Colonic mucosa (tissue), 4 donors: ENCODE measurements at regions not wholly inside any gene's neighbourhood (a gene's known extent, or its start where the extent isn't known, plus 50 kb on each side); places are given as distances from the start of the nearest gene placed in this dataset.

ENCODE experiments used
- DNase-seq: peaks from one replicate; pipeline ENCODE4 v3.0.0-alpha.2; 2020
- H3K27ac ChIP-seq: fragments of 200-600 bp; one replicate; pipeline ENCODE4 v1.8.0; 2021
- H3K27me3 ChIP-seq: fragments of 200-600 bp; one replicate; pipeline ENCODE4 v1.8.0; 2021
- H3K36me3 ChIP-seq: fragments of 200-600 bp; one replicate; pipeline ENCODE4 v1.8.0; 2021
- H3K4me1 ChIP-seq: fragments of 200-600 bp; one replicate; pipeline ENCODE4 v1.8.0; 2021; ENCODE audit warnings: mild to moderate bottlenecking
- H3K4me3 ChIP-seq: fragments of 200-600 bp; one replicate; pipeline ENCODE4 v1.8.0; 2021
- H3K9ac ChIP-seq, 2 donors: one replicate each; pipeline ENCODE4 v1.7.0; 2013; ENCODE audit warnings: control low read depth in 2 of 2, low read depth in 2 of 2, low read length in 2 of 2
- H3K9me3 ChIP-seq: fragments of 200-600 bp; one replicate; pipeline ENCODE4 v1.8.0; 2021
- CTCF ChIP-seq: fragments of 200-600 bp; IDR thresholded peaks from one replicate; pipeline ENCODE4 v1.8.0; 2022; ENCODE audit warnings: antibody characterized with exemption, mild to moderate bottlenecking
- intact Hi-C: fragments of 100-400 bp; cut with DNase I; formaldehyde crosslinking; loops from one replicate; pipeline ENCODE4 v1.14.1; 2022
- donor health status: healthy.
- donor health status: DM: no; HTN: no; CAD: no.
- donor health status: DM: no; HTN: no; CAD: no.

GRCh38 chr4:175143116-175143515 lies 225.0 kb downstream of the ADAM29 start:
- no peak overlapping the region for H3K4me3 ChIP-seq
- TF ChIP-seq CTCF: no peak
- intact Hi-C loops: no loop called here

GRCh38 chr4:175146799-175147198 lies 228.6 kb downstream of the ADAM29 start:
- TF ChIP-seq CTCF: no peak
- H3K9ac ChIP-seq: no peak overlapping the region
- H3K27me3 ChIP-seq: no peaks in the 10 kb centered on the region
- intact Hi-C loops: no loop called here
- no peaks in the 10 kb centered on the region for H3K9me3 ChIP-seq
- no peaks in the 10 kb centered on the region for H3K36me3 ChIP-seq
- no peak overlapping the region for H3K4me3 ChIP-seq
- DNase-seq: no peak
- H3K27ac ChIP-seq: no peak overlapping the region
- no peaks in the 10 kb centered on the region for H3K4me1 ChIP-seq

More at GRCh38 chr4:175143116-175143515, 225.0 kb downstream of the ADAM29 start:
- Histone ChIP-seq H3K9me3 (no peaks in the 10 kb centered on the region), H3K27ac (no peak overlapping the region), H3K9ac (no peak overlapping the region), H3K36me3 (no peaks in the 10 kb centered on the region), H3K4me1 (no peaks in the 10 kb centered on the region), H3K27me3 (no peaks in the 10 kb centered on the region)
- DNase-seq: no peak

- no peak overlapping the region for H3K27ac ChIP-seq
Observed at GRCh38 chr4:175147233-175147632, 229.1 kb downstream of the ADAM29 start.

GRCh38 chr4:175166020-175166419 lies 247.9 kb downstream of the ADAM29 start:
- TF ChIP-seq CTCF: no peak
- no peak for DNase-seq
- H3K36me3 ChIP-seq: no peaks in the 10 kb centered on the region
- no peak overlapping the region for H3K4me3 ChIP-seq
- intact Hi-C loops: no loop called here
- no peaks in the 10 kb centered on the region for H3K27me3 ChIP-seq
- H3K9me3 ChIP-seq: no peaks in the 10 kb centered on the region
- no peak overlapping the region for H3K9ac ChIP-seq
- no peaks in the 10 kb centered on the region for H3K4me1 ChIP-seq
- H3K27ac ChIP-seq: no peak overlapping the region

More at GRCh38 chr4:175147233-175147632, 229.1 kb downstream of the ADAM29 start:
- no peak overlapping the region for H3K9ac ChIP-seq
- H3K4me1 ChIP-seq: no peaks in the 10 kb centered on the region
- no peaks in the 10 kb centered on the region for H3K27me3 ChIP-seq
- no peak for TF ChIP-seq CTCF
- intact Hi-C loops: no loop called here
- no peak for DNase-seq
- H3K9me3 ChIP-seq: no peaks in the 10 kb centered on the region
- H3K36me3 ChIP-seq: no peaks in the 10 kb centered on the region
- H3K4me3 ChIP-seq: no peak overlapping the region

- H3K9me3 ChIP-seq: no peaks in the 10 kb centered on the region
- no peak for TF ChIP-seq CTCF
- DNase-seq: no peak
- H3K9ac ChIP-seq: no peak overlapping the region
- H3K27ac ChIP-seq: no peak overlapping the region
- intact Hi-C loops: no loop called here
- no peaks in the 10 kb centered on the region for H3K36me3 ChIP-seq
- no peak overlapping the region for H3K4me3 ChIP-seq
- H3K27me3 ChIP-seq: no peaks in the 10 kb centered on the region
- no peaks in the 10 kb centered on the region for H3K4me1 ChIP-seq
Observed at GRCh38 chr4:175176710-175177109, 258.6 kb downstream of the ADAM29 start.

GRCh38 chr4:175190654-175191053 lies 272.5 kb downstream of the ADAM29 start:
- no peaks in the 10 kb centered on the region for H3K9me3 ChIP-seq
- H3K4me3 ChIP-seq: no peak overlapping the region
- no peak for TF ChIP-seq CTCF
- no peaks in the 10 kb centered on the region for H3K27me3 ChIP-seq
- no peak overlapping the region for H3K27ac ChIP-seq
- no peak overlapping the region for H3K9ac ChIP-seq
- H3K4me1 ChIP-seq: no peaks in the 10 kb centered on the region
- no peak for DNase-seq
- no peaks in the 10 kb centered on the region for H3K36me3 ChIP-seq
- intact Hi-C loops: no loop called here
